H1 (cell line): ENCODE measurements at regions not wholly inside any gene's neighbourhood (a gene's known extent, or its start where the extent isn't known, plus 50 kb on each side); places are given as distances from the start of the nearest gene placed in this dataset.

Source experiments
- CTCF ChIA-PET: fragments of 300-600 bp; sonication (Branson Sonifier 250); formaldehyde crosslinking; loops from one replicate; lab custom pipeline; 2021; ENCODE audit not compliant: partially characterized antibody; lab: Charles Lee
- POLR2A ChIA-PET: fragments of 300-600 bp; sonication (Branson Sonifier 250); formaldehyde crosslinking; loops from one replicate; lab custom pipeline; 2021; ENCODE audit warnings: inconsistent platforms; ENCODE audit not compliant: partially characterized antibody; lab: Charles Lee
- DNase-seq, 2 experiments: peaks; one replicate each; pipeline versions ENCODE4 v3.0.0 to v3.0.0-alpha.2; 2010 to 2022; ENCODE audit warnings: low spot score in 2 of 2, low read depth in 1 of 2, mixed read lengths in 1 of 2
- FAIRE-seq: peaks from 2 replicates; lab custom pipeline; 2011; peaks lifted over from hg19 to GRCh38; lab: Jason Lieb, UNC
- H2AFZ ChIP-seq: 2 replicates; pipeline ENCODE4 v1.8.1; 2012; ENCODE audit warnings: low read length, inconsistent platforms
- H2AK5ac ChIP-seq: 2 replicates; pipeline ENCODE4 v1.6.1; 2013; ENCODE audit warnings: low read depth, low read length
- H2BK120ac ChIP-seq: replicated peaks from 2 replicates; pipeline ENCODE3; 2013; ENCODE audit warnings: low read depth, low read length, inconsistent platforms
- H2BK12ac ChIP-seq: 2 replicates; pipeline ENCODE4 v1.6.1; 2013; ENCODE audit warnings: low read depth, low read length
- H2BK15ac ChIP-seq: 2 replicates; pipeline ENCODE4 v1.6.1; 2013; ENCODE audit warnings: low read length
- H2BK20ac ChIP-seq: 2 replicates; pipeline ENCODE4 v1.6.1; 2013; ENCODE audit warnings: low read length
- H2BK5ac ChIP-seq: 2 replicates; pipeline ENCODE4 v1.6.1; 2013; ENCODE audit warnings: low read depth, low read length
- H3K14ac ChIP-seq: 2 replicates; pipeline ENCODE4 v1.6.1; 2013; ENCODE audit warnings: inconsistent platforms; ENCODE audit not compliant: insufficient read length
- H3K18ac ChIP-seq: 2 replicates; pipeline ENCODE4 v1.6.1; 2013; ENCODE audit warnings: low read length; ENCODE audit errors: extremely low read depth
- H3K23ac ChIP-seq: 2 replicates; pipeline ENCODE4 v1.6.1; 2013; ENCODE audit warnings: inconsistent platforms; ENCODE audit not compliant: insufficient read length
- H3K23me2 ChIP-seq: 2 replicates; pipeline ENCODE4 v1.6.1; 2013; ENCODE audit warnings: low read depth, low read length
- H3K27ac ChIP-seq: 2 replicates; pipeline ENCODE4 v1.6.1; 2011; ENCODE audit warnings: low read depth, low read length, inconsistent platforms
- H3K27me3 ChIP-seq, 4 experiments: replicated peaks in 1 of 4; 1 replicate in 1 of 4; 2 replicates in 3 of 4; pipeline versions ENCODE4 v1.6.1 to v1.8.1; 2011 to 2013; ENCODE audit warnings: low read length in 3 of 4, mild to moderate bottlenecking in 3 of 4, inconsistent platforms in 2 of 4, mixed read lengths in 2 of 4, moderate library complexity in 1 of 4; ENCODE audit not compliant: control insufficient read depth in 3 of 4, insufficient read depth in 3 of 4; ENCODE audit errors: extremely low read depth in 1 of 4
- H3K36me3 ChIP-seq, 4 experiments: 2 replicates each; pipeline versions ENCODE4 v1.6.1 to v1.8.1; 2011 to 2013; ENCODE audit warnings: mild to moderate bottlenecking in 4 of 4, low read length in 3 of 4, moderate library complexity in 2 of 4, control low read depth in 1 of 4, inconsistent platforms in 1 of 4; ENCODE audit not compliant: insufficient read depth in 4 of 4, control insufficient read depth in 2 of 4
- H3K4ac ChIP-seq: replicated peaks from 2 replicates; pipeline ENCODE3; 2013; ENCODE audit warnings: low read length, low read depth, mixed read lengths, inconsistent platforms; ENCODE audit not compliant: insufficient read length
- H3K4me1 ChIP-seq, 4 experiments: replicated peaks in 1 of 4; 1 replicate in 1 of 4; 2 replicates in 3 of 4; pipeline versions ENCODE4 v1.6.1 to v1.8.1; 2011 to 2013; ENCODE audit warnings: low read length in 3 of 4, inconsistent platforms in 2 of 4, mixed read lengths in 1 of 4; ENCODE audit not compliant: insufficient read depth in 4 of 4, control insufficient read depth in 3 of 4
- H3K4me2 ChIP-seq, 2 experiments: 2 replicates each; pipeline versions ENCODE4 v1.6.1 to v1.8.1; 2011 to 2013; ENCODE audit warnings: low read depth in 2 of 2, low read length in 2 of 2, control low read depth in 1 of 2, inconsistent platforms in 1 of 2, mild to moderate bottlenecking in 1 of 2; ENCODE audit not compliant: insufficient read depth in 1 of 2
- H3K4me3 ChIP-seq, 4 experiments: fragments of 200-600, 300-600 bp in 1 of 4; sonication (generic), shearing (Covaris generic), sonication (Bioruptor Twin) in 1 of 4; 2 replicates each; pipeline versions ENCODE4 v1.5.1 to v1.8.1; 2011 to 2016; ENCODE audit warnings: low read length in 4 of 4, low read depth in 3 of 4, control low read depth in 2 of 4, inconsistent platforms in 2 of 4, mild to moderate bottlenecking in 2 of 4, mixed read lengths in 1 of 4, moderate library complexity in 1 of 4; ENCODE audit not compliant: insufficient read depth in 2 of 4; ENCODE audit errors: extremely low read depth in 1 of 4
- H3K56ac ChIP-seq: replicated peaks from 2 replicates; pipeline ENCODE3; 2013; ENCODE audit warnings: low read depth, mild to moderate bottlenecking, mixed read lengths, low read length, inconsistent platforms; ENCODE audit not compliant: insufficient read length
- H3K79me1 ChIP-seq: 2 replicates; pipeline ENCODE4 v1.6.1; 2013; ENCODE audit warnings: low read depth, low read length, control low read depth
- H3K79me2 ChIP-seq, 2 experiments: 2 replicates each; pipeline versions ENCODE4 v1.6.1 to v1.8.1; 2012 to 2013; ENCODE audit warnings: low read length in 2 of 2, mild to moderate bottlenecking in 2 of 2, inconsistent platforms in 1 of 2; ENCODE audit not compliant: insufficient read depth in 2 of 2, control insufficient read depth in 1 of 2
- H3K9ac ChIP-seq, 4 experiments: replicated peaks in 1 of 4; 1 replicate in 1 of 4; 2 replicates in 3 of 4; pipeline versions ENCODE4 v1.6.1 to v1.8.1; 2011 to 2013; ENCODE audit warnings: low read depth in 3 of 4, low read length in 3 of 4, control low read depth in 2 of 4, mild to moderate bottlenecking in 2 of 4, moderate library complexity in 2 of 4, inconsistent platforms in 1 of 4; ENCODE audit errors: extremely low read depth in 1 of 4
- H3K9me3 ChIP-seq, 2 experiments: 2 replicates each; pipeline versions ENCODE4 v1.6.1 to v1.8.1; 2012 to 2013; ENCODE audit warnings: mild to moderate bottlenecking in 2 of 2, moderate library complexity in 2 of 2, control low read depth in 1 of 2, inconsistent platforms in 1 of 2, low read depth in 1 of 2, low read length in 1 of 2, mixed read lengths in 1 of 2; ENCODE audit not compliant: insufficient read depth in 2 of 2
- H4K20me1 ChIP-seq, 2 experiments: replicated peaks in 1 of 2; 2 replicates each; pipeline versions ENCODE3 to v1.8.1; 2011 to 2013; ENCODE audit warnings: inconsistent platforms in 2 of 2, low read length in 2 of 2, mild to moderate bottlenecking in 1 of 2; ENCODE audit not compliant: insufficient read depth in 2 of 2, control insufficient read depth in 1 of 2
- H4K5ac ChIP-seq: 2 replicates; pipeline ENCODE4 v1.6.1; 2013; ENCODE audit warnings: low read length, low read depth, mixed read lengths, inconsistent platforms; ENCODE audit not compliant: insufficient read length
- H4K8ac ChIP-seq: 2 replicates; pipeline ENCODE4 v1.8.0; 2013; ENCODE audit warnings: mild to moderate bottlenecking, moderate library complexity, low read length, inconsistent platforms; ENCODE audit not compliant: insufficient read depth; ENCODE audit errors: extremely low read depth
- H4K91ac ChIP-seq: replicated peaks from 2 replicates; pipeline ENCODE3; 2013; ENCODE audit warnings: low read length, mixed read lengths, inconsistent platforms; ENCODE audit not compliant: insufficient read length
- ATF3 ChIP-seq: IDR thresholded peaks from 2 replicates; pipeline ENCODE4 v1.6.1; 2011; ENCODE audit warnings: low read depth, mild to moderate bottlenecking, low read length; ENCODE audit not compliant: insufficient read depth
- CBX8 ChIP-seq: fragments of 300-800, 300-1000 bp; sonication (generic); IDR thresholded peaks from 2 replicates; pipeline ENCODE4 v1.7.1; 2016; ENCODE audit warnings: low read depth, low read length, borderline replicate concordance
- CEBPB ChIP-seq: IDR thresholded peaks from 2 replicates; pipeline ENCODE4 v1.6.1; 2012; ENCODE audit warnings: low read depth, low read length
- CHD2 ChIP-seq: IDR thresholded peaks from 2 replicates; pipeline ENCODE4 v1.6.1; 2012; ENCODE audit warnings: low read length, improper control_type of control experiment
- EP300 ChIP-seq, 2 experiments: IDR thresholded peaks; 1 replicate in 1 of 2; 2 replicates in 1 of 2; pipeline ENCODE4 v1.6.1; 2011 to 2012; ENCODE audit warnings: low read depth in 2 of 2, low read length in 2 of 2, mild to moderate bottlenecking in 2 of 2, borderline replicate concordance in 1 of 2, inconsistent platforms in 1 of 2, moderate library complexity in 1 of 2
- JUN ChIP-seq: IDR thresholded peaks from 2 replicates; pipeline ENCODE4 v1.6.1; 2011; ENCODE audit warnings: low read depth, mild to moderate bottlenecking, improper control_type of control experiment, low read length
- SRF ChIP-seq: IDR thresholded peaks from 2 replicates; pipeline ENCODE4 v1.6.1; 2011; ENCODE audit warnings: mild to moderate bottlenecking, low read depth, low read length, moderate library complexity
- SUZ12 ChIP-seq: fragments of 200-600 bp; sonication (generic); IDR thresholded peaks from 2 replicates; pipeline ENCODE4 v1.6.1; 2012; ENCODE audit warnings: mild to moderate bottlenecking, inconsistent platforms, low read length, moderate library complexity, mixed read lengths
- whole genome bisulfite sequencing, 2 experiments: shearing (Covaris generic) in 1 of 2; methylation state at CpG; one replicate each; pipeline versions ENCODE4 v1.1.6 to v1.1.7; 2013 to 2015; ENCODE audit warnings: low lambda C conversion rate in 2 of 2, mixed read lengths in 2 of 2, inconsistent platforms in 1 of 2, low coverage in 1 of 2, missing lambda C conversion rate in 1 of 2; ENCODE audit not compliant: insufficient replicate concordance in 2 of 2, insufficient coverage in 1 of 2, insufficient read length in 1 of 2; ENCODE audit errors: extremely low coverage in 1 of 2, missing lambda C conversion rate in 1 of 2; 5-methylcytosine and 5-hydroxymethylcytosine counted together

- Histone ChIP-seq H2AK5ac (no peak overlapping the region), H3K23ac (no peak overlapping the region), H2BK20ac (no peak overlapping the region), H3K27me3 (no peaks in the 10 kb centered on the region), H3K4me1 (no peaks in the 10 kb centered on the region; a peak in 1 of 7 replicates), H2BK120ac (no peak overlapping the region), H2BK5ac (no peak overlapping the region), H2BK12ac (no peak overlapping the region), H3K4ac (no peak overlapping the region), H3K18ac (no peak overlapping the region), H3K79me1 (no peaks in the 10 kb centered on the region), H3K14ac (no peak overlapping the region), H3K27ac (no peak overlapping the region), H3K9ac (no peak overlapping the region), H4K20me1 (no peaks in the 10 kb centered on the region), H3K9me3 (no peaks in the 10 kb centered on the region), H3K4me2 (no peak overlapping the region), H4K5ac (no peak overlapping the region), H2AFZ (no peak overlapping the region), H3K56ac (no peak overlapping the region), H3K36me3 (no peaks in the 10 kb centered on the region), H2BK15ac (no peak overlapping the region), H3K23me2 (no peaks in the 10 kb centered on the region), H3K79me2 (no peaks in the 10 kb centered on the region), H4K8ac (no peak overlapping the region), H4K91ac (no peak overlapping the region), H3K4me3 (no peak overlapping the region)
- FAIRE-seq: no peak
- no peak for DNase-seq
- POLR2A ChIA-PET: no interaction called here
- WGBS, 2 experiments: 87% methylated on average over 14 of the region's 15 CpGs; no CpG with 5 or more reads in 1 of the 2 experiments
- TF ChIP-seq CEBPB: no peak
- TF ChIP-seq JUN: no peak
- no peak for TF ChIP-seq CHD2
- no peak for TF ChIP-seq CBX8
- TF ChIP-seq EP300 (IDR thresholded peaks at IDR 0.05; ENCODE audit: borderline replicate concordance in 1 of 2, low read depth in 2 of 2, low read length in 2 of 2): no peak
- TF ChIP-seq SUZ12: no peak
- TF ChIP-seq ATF3: no peak
- no peak for TF ChIP-seq SRF
- CTCF ChIA-PET: interaction anchor here (0.6 to 2.2 kb wide), 3 partner anchors 28 to 78 kb away, joined by 3 to 9 read pairs (median 5); no protein-coding TSS in a partner anchor
Measured at GRCh38 chr17:79354173-79354820, 256.6 kb downstream of the RBFOX3 start.
